ENCODE measurements at regions not wholly inside any gene's neighbourhood (a gene's known extent, or its start where the extent isn't known, plus 50 kb on each side); places are given as distances from the start of the nearest gene placed in this dataset.
A peak's percentile ranks its signal among the peaks of the same experiment; 100 is the strongest.

GRCh38 chr16:88331989-88332920 is 50.5 kb upstream of the ZNF469 start:
- peak; percentile 71 for DNase-seq (ENCODE audit: low spot score)

GRCh38 chr16:88332921-88333825 is 49.6 kb upstream of the ZNF469 start:
- DNase-seq (ENCODE audit: low spot score), result peak; percentile 26
